Right lobe of liver (tissue), 4 donors: ENCODE measurements at regions not wholly inside any gene's neighbourhood (a gene's known extent, or its start where the extent isn't known, plus 50 kb on each side); places are given as distances from the start of the nearest gene placed in this dataset.

Source experiments
- CTCF ChIP-seq, 4 donors: fragments of 200-600 bp in 3 of 4; fragments of 450-650 bp in 1 of 4; IDR thresholded peaks; one replicate each; pipeline versions ENCODE4 v1.5.1 to v1.8.0; 2016 to 2022; ENCODE audit warnings: antibody characterized with exemption in 4 of 4, mild to moderate bottlenecking in 2 of 4
- POLR2A ChIP-seq: fragments of 450-650 bp; IDR thresholded peaks from one replicate; pipeline ENCODE4 v1.6.1; 2017; ENCODE audit warnings: antibody characterized with exemption, mild to moderate bottlenecking
- donor health status: DM: no; HTN: no; CAD: no.
- donor health status: DM: no; HTN: no; CAD: no.
- donor health status: DM: no; HTN: yes; CAD: no.

GRCh38 chr4:138056541-138056940, 185.6 kb downstream of the SLC7A11 start:
- TF ChIP-seq CTCF (IDR thresholded peaks at IDR 0.05) (no peak), POLR2A (no peak)
